ENCODE measurements at regions not wholly inside any gene's neighbourhood (a gene's known extent, or its start where the extent isn't known, plus 50 kb on each side); places are given as distances from the start of the nearest gene placed in this dataset.

GRCh38 chr5:110195288-110195687 lies 505.6 kb downstream of the MAN2A1 start:
- no peak overlapping the region for H3K4ac ChIP-seq (replicated peaks; ENCODE audit: insufficient read length, low read depth, low read length)
- ChIA-PET CTCF (ENCODE audit: partially characterized antibody) (interaction anchor here (1.2 kb wide), 1 partner anchor 18 kb away, joined by 3 read pairs; no protein-coding TSS in a partner anchor), POLR2A (ENCODE audit: partially characterized antibody) (no interaction called here)
- no peak overlapping the region for H3K4me3 ChIP-seq (ENCODE audit: extremely low read depth in 1 of 4, insufficient read depth in 2 of 4, low read depth in 3 of 4, low read length in 4 of 4)
- H4K5ac ChIP-seq (ENCODE audit: insufficient read length, low read depth, low read length): no peak overlapping the region
- DNase-seq (ENCODE audit: low read depth in 1 of 2, low spot score in 2 of 2) (no peak), FAIRE-seq (no peak)
- H2BK20ac ChIP-seq (ENCODE audit: low read length): no peak overlapping the region
- H3K9me3 ChIP-seq (ENCODE audit: insufficient read depth in 2 of 2, low read depth in 1 of 2, low read length in 1 of 2): no peaks in the 10 kb centered on the region
- H3K14ac ChIP-seq (ENCODE audit: insufficient read length): no peak overlapping the region
- H3K79me2 ChIP-seq (ENCODE audit: control insufficient read depth in 1 of 2, insufficient read depth in 2 of 2, low read length in 2 of 2): no peaks in the 10 kb centered on the region
- no peak overlapping the region for H2BK15ac ChIP-seq (ENCODE audit: low read length)
- no peaks in the 10 kb centered on the region for H3K4me1 ChIP-seq (replicated peaks in 1 of 4; ENCODE audit: control insufficient read depth in 3 of 4, insufficient read depth in 4 of 4, low read length in 3 of 4)
- 78% methylated on average over 1 of the region's 1 CpG; no CpG with 5 or more reads in 1 of the 2 experiments for WGBS, 2 experiments (ENCODE audit: extremely low coverage in 1 of 2, insufficient coverage in 1 of 2, insufficient read length in 1 of 2, insufficient replicate concordance in 2 of 2, low coverage in 1 of 2, low lambda C conversion rate in 2 of 2, missing lambda C conversion rate in 1 of 2)
- H3K23me2 ChIP-seq (ENCODE audit: low read depth, low read length): no peaks in the 10 kb centered on the region
- no peaks in the 10 kb centered on the region for H3K27me3 ChIP-seq (replicated peaks in 1 of 4; ENCODE audit: control insufficient read depth in 3 of 4, extremely low read depth in 1 of 4, insufficient read depth in 3 of 4, low read length in 3 of 4)
- H2BK120ac ChIP-seq (replicated peaks; ENCODE audit: low read depth, low read length): no peak overlapping the region
- no peak overlapping the region for H3K9ac ChIP-seq (replicated peaks in 1 of 4; ENCODE audit: extremely low read depth in 1 of 4, low read depth in 3 of 4, low read length in 3 of 4)
- H2AK5ac ChIP-seq (ENCODE audit: low read depth, low read length): no peak overlapping the region
- no peak overlapping the region for H2BK12ac ChIP-seq (ENCODE audit: low read depth, low read length)
- no peak overlapping the region for H3K56ac ChIP-seq (replicated peaks; ENCODE audit: insufficient read length, low read depth, low read length)
- H4K8ac ChIP-seq (ENCODE audit: extremely low read depth, insufficient read depth, low read length): no peak overlapping the region
- no peak overlapping the region for H3K23ac ChIP-seq (ENCODE audit: insufficient read length)
- no peak overlapping the region for H3K4me2 ChIP-seq (ENCODE audit: insufficient read depth in 1 of 2, low read depth in 2 of 2, low read length in 2 of 2)
- TF ChIP-seq CTBP2 (IDR thresholded peaks at IDR 0.05; ENCODE audit: borderline replicate concordance, insufficient read depth, insufficient read length, low read length) (no peak), GABPA (IDR thresholded peaks at IDR 0.05; ENCODE audit: borderline replicate concordance, insufficient read depth, low read length) (no peak), KDM4A (IDR thresholded peaks at IDR 0.05; ENCODE audit: low read depth, low read length, severe bottlenecking) (no peak), RXRA (IDR thresholded peaks at IDR 0.05; ENCODE audit: insufficient read depth, low read depth, low read length) (no peak), SIN3A (conservative IDR thresholded peaks at IDR 0.05 in 1 of 2, IDR thresholded peaks at IDR 0.05 in 1 of 2; ENCODE audit: low read depth in 1 of 2, low read length in 2 of 2) (no peak), POLR2A (IDR thresholded peaks at IDR 0.05; ENCODE audit: control extremely low read depth in 1 of 2, low read depth in 2 of 2, low read length in 2 of 2) (no peak), NANOG (IDR thresholded peaks at IDR 0.05; ENCODE audit: insufficient read depth, low read depth, low read length, poor library complexity, severe bottlenecking) (no peak), TEAD4 (IDR thresholded peaks at IDR 0.05; ENCODE audit: low read depth, low read length) (no peak), RBBP5 (IDR thresholded peaks at IDR 0.05; ENCODE audit: borderline replicate concordance, low read depth, low read length) (no peak), EP300 (IDR thresholded peaks at IDR 0.05; ENCODE audit: borderline replicate concordance in 1 of 2, low read depth in 2 of 2, low read length in 2 of 2) (no peak), RNF2 (IDR thresholded peaks at IDR 0.05; ENCODE audit: borderline replicate concordance, low read depth, low read length, missing control alignments, poor library complexity, severe bottlenecking) (no peak)
- no peaks in the 10 kb centered on the region for H4K20me1 ChIP-seq (replicated peaks in 1 of 2; ENCODE audit: control insufficient read depth in 1 of 2, insufficient read depth in 2 of 2, low read length in 2 of 2)
- no peak overlapping the region for H3K27ac ChIP-seq (ENCODE audit: low read depth, low read length)
- H2AFZ ChIP-seq (ENCODE audit: low read length): no peak overlapping the region
- H3K18ac ChIP-seq (ENCODE audit: extremely low read depth, low read length): no peak overlapping the region
- H4K91ac ChIP-seq (replicated peaks; ENCODE audit: insufficient read length, low read length): no peak overlapping the region
- no peaks in the 10 kb centered on the region for H3K36me3 ChIP-seq (ENCODE audit: control insufficient read depth in 2 of 4, insufficient read depth in 4 of 4, low read length in 3 of 4)
- no peak overlapping the region for H2BK5ac ChIP-seq (ENCODE audit: low read depth, low read length)
- H3K79me1 ChIP-seq (ENCODE audit: low read depth, low read length): no peaks in the 10 kb centered on the region
